Thymus (tissue), 11 donors: ENCODE measurements at regions not wholly inside any gene's neighbourhood (a gene's known extent, or its start where the extent isn't known, plus 50 kb on each side); places are given as distances from the start of the nearest gene placed in this dataset.

Experiments
- DNase-seq, 9 donors: peaks; one replicate each; pipeline ENCODE4 v3.0.0-alpha.2; 2013; ENCODE audit warnings: low spot score in 9 of 9, low read depth in 6 of 9, missing footprints in 1 of 9
- H3K27ac ChIP-seq, 2 donors: one replicate each; pipeline ENCODE4 v1.5.1; 2013; ENCODE audit warnings: control low read depth in 1 of 2, low read depth in 1 of 2, low read length in 1 of 2, mild to moderate bottlenecking in 1 of 2, moderate library complexity in 1 of 2
- H3K27me3 ChIP-seq, 2 donors: one replicate each; pipeline ENCODE4 v1.5.1; 2013; ENCODE audit warnings: low read length in 1 of 2; ENCODE audit not compliant: control insufficient read depth in 2 of 2, insufficient read depth in 1 of 2
- H3K36me3 ChIP-seq, 2 donors: one replicate each; pipeline ENCODE4 v1.5.1; 2013; ENCODE audit warnings: low read length in 1 of 2, mild to moderate bottlenecking in 1 of 2, moderate library complexity in 1 of 2; ENCODE audit not compliant: control insufficient read depth in 2 of 2, insufficient read depth in 2 of 2
- H3K4me1 ChIP-seq, 2 donors: one replicate each; pipeline ENCODE4 v1.5.1; 2013; ENCODE audit warnings: low read length in 2 of 2; ENCODE audit not compliant: control insufficient read depth in 2 of 2, insufficient read depth in 2 of 2
- H3K4me3 ChIP-seq, 2 donors: one replicate each; pipeline ENCODE4 v1.5.1; 2013; ENCODE audit warnings: low read length in 2 of 2, control low read depth in 1 of 2, mild to moderate bottlenecking in 1 of 2
- H3K9me3 ChIP-seq, 2 donors: one replicate each; pipeline ENCODE4 v1.5.1; 2013; ENCODE audit warnings: low read length in 1 of 2, mild to moderate bottlenecking in 1 of 2; ENCODE audit not compliant: control insufficient read depth in 2 of 2, insufficient read depth in 1 of 2
- WGBS: extraction: QIAGEN DNeasy Blood & Tissue Kit; methylation state at CpG from one replicate; pipeline ENCODE4 v1.1.7; 2013; 5-methylcytosine and 5-hydroxymethylcytosine counted together
- donor health status: healthy.

DNA sequence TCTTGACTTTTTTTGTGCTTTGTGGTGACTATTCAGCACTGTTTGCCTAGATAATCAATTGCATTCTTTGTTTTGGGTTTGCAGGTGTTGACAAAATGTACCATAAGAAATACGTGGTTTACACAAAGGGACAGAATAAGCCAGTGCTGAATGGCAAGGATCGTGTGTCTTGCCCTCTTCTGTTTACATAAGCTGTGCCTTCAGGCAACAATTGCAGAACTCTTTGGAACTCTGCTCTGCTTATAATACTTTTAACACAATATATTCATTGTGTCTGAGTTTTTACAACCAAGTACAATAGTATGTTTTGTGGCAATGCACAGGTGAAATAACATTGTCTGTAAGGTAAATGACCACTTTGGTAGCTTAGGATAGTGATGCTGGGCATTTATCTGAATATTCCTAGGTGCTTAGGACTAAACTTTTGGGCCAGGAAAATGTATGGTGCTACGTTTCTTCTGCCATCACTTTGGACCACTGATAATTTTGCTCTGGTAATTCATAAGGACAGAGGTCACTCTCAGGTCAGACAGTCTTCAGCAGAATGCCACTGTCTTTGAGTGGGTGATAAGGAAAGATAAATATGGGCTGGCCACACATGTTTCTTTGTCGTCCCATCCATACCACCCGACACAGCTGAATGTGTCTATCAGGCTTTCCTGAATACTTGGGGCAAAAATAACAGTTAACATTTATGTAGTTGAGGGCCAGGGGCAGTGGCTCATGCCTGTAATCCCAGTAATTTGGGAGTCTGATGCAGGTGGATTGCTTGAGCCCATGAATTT is 344.6 kb upstream of the IMPG1 start:
- no peaks in the 10 kb centered on the region for H3K27me3 ChIP-seq
- WGBS = 67% methylated on average over 5 of the region's 5 CpGs
- H3K27ac ChIP-seq = no peak overlapping the region

DNA sequence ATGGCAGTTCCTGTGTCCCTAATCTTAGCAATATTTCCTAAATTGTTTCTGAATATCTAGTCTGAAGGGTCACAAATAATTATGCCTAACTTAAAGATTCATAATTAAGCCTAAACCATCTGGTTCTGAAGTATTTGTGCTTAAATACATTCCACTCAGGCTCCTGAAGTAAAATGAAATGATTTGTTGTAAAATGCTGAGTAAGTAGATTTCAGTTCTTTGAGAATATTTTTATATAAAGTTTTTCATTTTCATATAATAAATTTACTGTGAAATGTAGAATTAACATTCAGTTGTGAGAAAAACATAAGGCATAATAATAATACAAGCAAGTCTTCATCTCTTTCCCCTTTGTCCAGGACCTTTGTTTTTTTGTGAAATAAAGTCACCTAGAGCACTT is 330.6 kb upstream of the IMPG1 start:
- no peak for DNase-seq
- H3K9me3 ChIP-seq = no peaks in the 10 kb centered on the region
- no peaks in the 10 kb centered on the region for H3K4me1 ChIP-seq
- no peaks in the 10 kb centered on the region for H3K36me3 ChIP-seq
- no peaks in the 10 kb centered on the region for H3K27me3 ChIP-seq
- H3K27ac ChIP-seq = no peak overlapping the region
- H3K4me3 ChIP-seq = no peak overlapping the region

More for the DNA sequence above, 344.6 kb upstream of the IMPG1 start:
- no peak for DNase-seq
- Histone ChIP-seq H3K4me1 (no peaks in the 10 kb centered on the region), H3K36me3 (no peaks in the 10 kb centered on the region), H3K9me3 (peaks cover 0 to 3% of the 10 kb centered on the region in 2 donors), H3K4me3 (no peak overlapping the region)

DNA sequence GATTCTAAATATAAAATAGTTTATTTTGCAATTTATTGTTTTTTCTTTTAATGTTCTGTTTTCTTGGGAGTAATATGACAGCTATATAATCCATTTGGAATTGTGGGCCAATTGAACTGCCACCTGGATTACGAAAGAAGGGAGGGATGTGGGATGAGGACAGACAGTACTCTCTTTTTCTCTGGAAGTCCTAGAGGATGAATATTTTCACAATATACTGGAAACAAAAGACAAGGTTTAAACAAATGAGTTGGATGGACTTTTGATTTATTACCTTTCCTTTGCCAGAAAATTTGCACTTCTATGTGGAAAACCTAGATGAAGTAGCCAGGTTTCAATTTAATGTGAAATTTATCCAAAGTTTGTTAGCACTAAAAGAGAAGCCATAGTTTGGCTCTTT is 325.5 kb upstream of the IMPG1 start:
- Histone ChIP-seq H3K9me3 (no peaks in the 10 kb centered on the region), H3K27ac (no peak overlapping the region), H3K27me3 (no peaks in the 10 kb centered on the region), H3K4me3 (no peak overlapping the region), H3K36me3 (no peaks in the 10 kb centered on the region), H3K4me1 (no peaks in the 10 kb centered on the region)
- 95% methylated on average over 1 of the region's 1 CpG for WGBS
- DNase-seq = no peak

- peaks cover 0 to 26% of the 10 kb centered on the region in 2 donors for H3K9me3 ChIP-seq
- WGBS = 88% methylated on average over 1 of the region's 1 CpG
These were observed 309.7 kb upstream of the IMPG1 start for GRCh38 chr6:76382201-76382600.

GRCh38 chr6:76381612-76382011 is 309.1 kb upstream of the IMPG1 start:
- Histone ChIP-seq H3K36me3 (no peaks in the 10 kb centered on the region), H3K27me3 (no peaks in the 10 kb centered on the region), H3K4me1 (no peaks in the 10 kb centered on the region), H3K9me3 (peaks cover 0 to 26% of the 10 kb centered on the region in 2 donors), H3K4me3 (no peak overlapping the region), H3K27ac (no peak overlapping the region)
- no peak for DNase-seq
- 62% methylated on average over 2 of the region's 2 CpGs for WGBS

More at GRCh38 chr6:76382201-76382600, 309.7 kb upstream of the IMPG1 start:
- DNase-seq = no peak
- Histone ChIP-seq H3K27me3 (no peaks in the 10 kb centered on the region), H3K4me1 (no peaks in the 10 kb centered on the region), H3K4me3 (no peak overlapping the region), H3K36me3 (no peaks in the 10 kb centered on the region), H3K27ac (no peak overlapping the region)

DNA sequence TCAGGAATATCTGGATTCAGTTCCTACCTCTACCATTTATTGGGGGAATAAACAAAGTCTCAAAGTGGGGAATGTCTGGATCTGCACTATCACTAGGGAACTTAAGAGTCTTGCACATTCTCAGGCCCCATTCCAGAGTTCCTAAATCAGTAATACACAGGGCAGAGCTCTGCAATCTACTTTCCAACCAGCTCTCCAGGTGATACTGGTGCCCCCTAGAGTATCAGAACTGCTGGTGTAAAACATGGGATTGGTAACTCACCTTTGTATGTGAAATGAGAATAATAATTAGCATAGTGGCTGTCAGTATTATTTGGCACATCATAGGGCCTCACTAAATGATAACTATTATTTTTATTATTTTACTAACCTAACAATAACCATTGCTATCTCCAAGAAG is 278.8 kb upstream of the IMPG1 start:
- no peaks in the 10 kb centered on the region for H3K36me3 ChIP-seq
- H3K4me1 ChIP-seq = no peaks in the 10 kb centered on the region
- no peaks in the 10 kb centered on the region for H3K9me3 ChIP-seq
- no peak for DNase-seq
- no peak overlapping the region for H3K27ac ChIP-seq
- no peaks in the 10 kb centered on the region for H3K27me3 ChIP-seq
- H3K4me3 ChIP-seq = no peak overlapping the region

DNA sequence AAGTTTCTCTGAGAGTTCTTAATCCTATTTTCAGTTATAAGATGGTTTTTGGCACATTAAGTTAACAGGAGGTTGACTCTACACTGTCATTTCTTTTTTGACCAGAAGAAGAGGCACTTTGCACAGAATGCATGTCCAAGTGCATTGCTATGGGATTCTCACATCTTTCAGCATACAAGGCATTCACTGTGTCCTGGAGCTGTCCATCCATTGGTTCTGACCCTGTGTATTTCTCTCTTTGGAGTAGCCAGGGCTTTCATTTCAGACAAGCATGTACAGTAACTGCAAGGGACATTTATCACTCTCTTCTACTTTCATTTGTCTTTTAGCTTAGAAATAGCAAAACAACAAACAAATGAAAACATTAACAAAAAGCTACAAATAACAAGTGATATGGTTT is 275.1 kb upstream of the IMPG1 start:
- no peak for DNase-seq
- Histone ChIP-seq H3K4me1 (no peaks in the 10 kb centered on the region), H3K9me3 (no peaks in the 10 kb centered on the region), H3K27me3 (no peaks in the 10 kb centered on the region), H3K4me3 (no peak overlapping the region), H3K36me3 (no peaks in the 10 kb centered on the region), H3K27ac (no peak overlapping the region)

- Histone ChIP-seq H3K27me3 (no peaks in the 10 kb centered on the region), H3K4me1 (no peaks in the 10 kb centered on the region), H3K36me3 (no peaks in the 10 kb centered on the region), H3K4me3 (no peak overlapping the region), H3K27ac (no peak overlapping the region), H3K9me3 (peaks cover 0 to 8% of the 10 kb centered on the region in 2 donors)
- no peak for DNase-seq
- 87% methylated on average over 1 of the region's 1 CpG for WGBS
These were observed 270.2 kb upstream of the IMPG1 start for GRCh38 chr6:76342611-76343160.

DNA sequence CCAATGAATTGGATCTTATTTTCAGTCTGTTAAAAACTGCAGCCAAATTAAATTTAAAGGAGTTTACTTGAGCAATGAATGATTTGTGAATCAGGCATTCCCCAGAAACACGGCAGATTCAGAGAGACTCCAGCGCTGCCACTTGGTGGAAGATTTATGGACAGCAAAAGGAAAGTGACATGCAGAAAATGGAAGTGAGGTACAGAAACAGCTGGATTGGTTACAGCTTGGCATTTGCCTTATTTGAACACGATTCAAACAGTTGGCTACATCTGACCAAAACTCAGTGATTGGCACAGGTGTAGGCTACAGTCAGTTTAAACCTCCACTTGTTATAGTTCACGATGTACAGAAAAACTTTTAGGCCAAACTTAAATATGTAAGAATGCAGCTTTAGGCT is 257.6 kb upstream of the IMPG1 start:
- WGBS = 77% methylated on average over 4 of the region's 4 CpGs
- no peaks in the 10 kb centered on the region for H3K27me3 ChIP-seq
- no peaks in the 10 kb centered on the region for H3K4me1 ChIP-seq
- H3K4me3 ChIP-seq = no peak overlapping the region
- peaks cover 0 to 3% of the 10 kb centered on the region in 2 donors for H3K9me3 ChIP-seq
- no peak for DNase-seq
- no peak overlapping the region for H3K27ac ChIP-seq
- H3K36me3 ChIP-seq = no peaks in the 10 kb centered on the region
